ENCODE measurements at regions not wholly inside any gene's neighbourhood (a gene's known extent, or its start where the extent isn't known, plus 50 kb on each side); places are given as distances from the start of the nearest gene placed in this dataset.

- CTCF ChIA-PET, result interaction anchor here (1.3 to 1.4 kb wide), 2 partner anchors 15 to 18 kb away, joined by 3 to 4 read pairs; no protein-coding TSS in a partner anchor
- POLR2A ChIA-PET, result no interaction called here
- TF ChIP-seq, protein P1, sequence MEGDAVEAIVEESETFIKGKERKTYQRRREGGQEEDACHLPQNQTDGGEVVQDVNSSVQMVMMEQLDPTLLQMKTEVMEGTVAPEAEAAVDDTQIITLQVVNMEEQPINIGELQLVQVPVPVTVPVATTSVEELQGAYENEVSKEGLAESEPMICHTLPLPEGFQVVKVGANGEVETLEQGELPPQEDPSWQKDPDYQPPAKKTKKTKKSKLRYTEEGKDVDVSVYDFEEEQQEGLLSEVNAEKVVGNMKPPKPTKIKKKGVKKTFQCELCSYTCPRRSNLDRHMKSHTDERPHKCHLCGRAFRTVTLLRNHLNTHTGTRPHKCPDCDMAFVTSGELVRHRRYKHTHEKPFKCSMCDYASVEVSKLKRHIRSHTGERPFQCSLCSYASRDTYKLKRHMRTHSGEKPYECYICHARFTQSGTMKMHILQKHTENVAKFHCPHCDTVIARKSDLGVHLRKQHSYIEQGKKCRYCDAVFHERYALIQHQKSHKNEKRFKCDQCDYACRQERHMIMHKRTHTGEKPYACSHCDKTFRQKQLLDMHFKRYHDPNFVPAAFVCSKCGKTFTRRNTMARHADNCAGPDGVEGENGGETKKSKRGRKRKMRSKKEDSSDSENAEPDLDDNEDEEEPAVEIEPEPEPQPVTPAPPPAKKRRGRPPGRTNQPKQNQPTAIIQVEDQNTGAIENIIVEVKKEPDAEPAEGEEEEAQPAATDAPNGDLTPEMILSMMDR (IDR thresholded peaks at IDR 0.05; ENCODE audit: control extremely low read depth, extremely low read depth, low read depth, missing control alignments), result no peak
- DNase-seq (ENCODE audit: extremely low spot score), result no peak
Observed at GRCh38 chr6:76593668-76594067, 521.2 kb upstream of the IMPG1 start.

- ChIA-PET POLR2A (no interaction called here), CTCF (no interaction called here)
- DNase-seq (ENCODE audit: extremely low spot score), result no peak
- TF ChIP-seq, protein P1 (IDR thresholded peaks at IDR 0.05; ENCODE audit: control extremely low read depth, extremely low read depth, low read depth, missing control alignments), result no peak
Observed at GRCh38 chr6:76592566-76592965, 520.1 kb upstream of the IMPG1 start.

- CTCF ChIA-PET, result no interaction called here
- POLR2A ChIA-PET, result no interaction called here
Observed at GRCh38 chr6:76587271-76587670, 514.8 kb upstream of the IMPG1 start.

DNA sequence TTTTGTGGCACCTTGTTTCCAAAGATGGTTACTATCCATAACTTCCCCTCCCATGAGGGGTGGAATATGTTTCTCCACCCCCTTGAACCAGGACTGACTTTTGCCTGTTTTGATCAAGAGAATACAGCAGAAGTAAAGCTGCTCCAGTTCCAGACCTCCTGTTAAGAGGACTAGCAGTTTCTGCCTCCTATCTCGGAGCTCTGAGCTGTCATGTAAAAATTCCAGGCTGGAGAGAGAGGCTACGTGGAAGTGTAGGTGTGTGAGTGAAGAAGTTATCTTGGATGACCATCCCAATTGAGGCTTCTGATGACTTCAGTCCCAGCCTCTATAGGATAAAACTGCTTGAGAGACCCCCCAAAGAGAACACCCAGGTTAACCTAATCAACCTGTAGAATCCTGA lies 511.7 kb upstream of the IMPG1 start:
- CTCF ChIA-PET, result interaction anchor here (1.0 kb wide), 1 partner anchor 25 kb away, joined by 3 read pairs; no protein-coding TSS in a partner anchor
- DNase-seq (ENCODE audit: extremely low spot score), result no peak
- POLR2A ChIA-PET, result no interaction called here

More at GRCh38 chr6:76587271-76587670, 514.8 kb upstream of the IMPG1 start:
- TF ChIP-seq, protein P1 (IDR thresholded peaks at IDR 0.05; ENCODE audit: control extremely low read depth, extremely low read depth, low read depth, missing control alignments), result no peak
- no peak for DNase-seq (ENCODE audit: extremely low spot score)

DNA sequence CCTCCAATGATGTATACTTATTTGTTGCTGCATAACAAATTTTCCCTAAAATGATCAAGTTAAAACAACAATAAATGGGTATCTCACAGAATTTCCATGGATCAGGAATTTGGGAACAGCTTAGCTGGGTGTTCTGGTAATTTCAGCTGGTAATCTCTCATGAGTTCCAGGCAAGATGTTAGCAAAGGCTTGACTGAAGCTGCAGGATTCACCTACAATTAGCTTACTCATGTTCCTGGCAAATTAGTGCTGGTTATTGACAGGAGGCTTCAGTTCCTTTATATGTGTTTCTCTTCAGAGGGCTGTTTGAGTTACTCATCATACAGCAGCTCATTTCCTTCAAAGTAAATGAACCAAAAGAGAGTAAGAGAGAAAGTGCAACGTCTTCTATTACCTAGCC lies 506.3 kb upstream of the IMPG1 start:
- TF ChIP-seq, protein P1 (IDR thresholded peaks at IDR 0.05; ENCODE audit: control extremely low read depth, extremely low read depth, low read depth, missing control alignments), result no peak
- ChIA-PET CTCF (interaction anchor here (1.0 to 1.6 kb wide), 2 partner anchors 10 to 15 kb away, joined by 3 to 4 read pairs; no protein-coding TSS in a partner anchor), POLR2A (no interaction called here)
- no peak for DNase-seq (ENCODE audit: extremely low spot score)

More for the DNA sequence above, 511.7 kb upstream of the IMPG1 start:
- TF ChIP-seq, protein P1 (IDR thresholded peaks at IDR 0.05; ENCODE audit: control extremely low read depth, extremely low read depth, low read depth, missing control alignments), result no peak

DNA sequence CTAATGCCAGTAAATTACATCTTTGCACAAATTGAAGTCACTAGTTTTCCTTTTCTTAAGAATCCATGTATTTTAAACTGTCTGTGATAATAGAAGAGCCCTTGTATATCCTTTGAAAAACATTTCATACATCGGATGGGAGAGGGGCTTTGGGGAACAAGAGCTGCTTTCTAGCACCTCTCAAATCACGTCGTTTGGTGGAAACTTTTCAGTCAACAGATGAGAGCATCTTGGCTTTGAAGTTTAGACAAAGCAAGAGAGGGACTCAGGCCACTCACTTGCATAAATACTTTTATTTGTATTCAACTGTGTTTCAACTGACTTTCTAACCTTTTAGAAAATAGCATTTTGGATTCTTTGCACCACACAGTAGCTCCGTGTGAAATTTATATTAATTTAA lies 502.3 kb upstream of the IMPG1 start:
- DNase-seq (ENCODE audit: extremely low spot score), result no peak
- CTCF ChIA-PET, result interaction anchor here (0.9 to 1.2 kb wide), 2 partner anchors 17 to 97 kb away, joined by 3 to 5 read pairs; no protein-coding TSS in a partner anchor
- POLR2A ChIA-PET, result no interaction called here
- TF ChIP-seq, protein P1 (IDR thresholded peaks at IDR 0.05; ENCODE audit: control extremely low read depth, extremely low read depth, low read depth, missing control alignments), result no peak
